GM18909 (cell line): ENCODE measurements at regions not wholly inside any gene's neighbourhood (a gene's known extent, or its start where the extent isn't known, plus 50 kb on each side); places are given as distances from the start of the nearest gene placed in this dataset.
A peak's percentile ranks its signal among the peaks of the same experiment; 100 is the strongest.

Experiments used
- ATAC-seq: cut with Tn5 transposase; IDR thresholded peaks from one replicate; pipeline ENCODE4 v1.9.1; 2021; ENCODE audit warnings: mild to moderate bottlenecking; ENCODE audit not compliant: unreplicated experiment, poor library complexity

DNA sequence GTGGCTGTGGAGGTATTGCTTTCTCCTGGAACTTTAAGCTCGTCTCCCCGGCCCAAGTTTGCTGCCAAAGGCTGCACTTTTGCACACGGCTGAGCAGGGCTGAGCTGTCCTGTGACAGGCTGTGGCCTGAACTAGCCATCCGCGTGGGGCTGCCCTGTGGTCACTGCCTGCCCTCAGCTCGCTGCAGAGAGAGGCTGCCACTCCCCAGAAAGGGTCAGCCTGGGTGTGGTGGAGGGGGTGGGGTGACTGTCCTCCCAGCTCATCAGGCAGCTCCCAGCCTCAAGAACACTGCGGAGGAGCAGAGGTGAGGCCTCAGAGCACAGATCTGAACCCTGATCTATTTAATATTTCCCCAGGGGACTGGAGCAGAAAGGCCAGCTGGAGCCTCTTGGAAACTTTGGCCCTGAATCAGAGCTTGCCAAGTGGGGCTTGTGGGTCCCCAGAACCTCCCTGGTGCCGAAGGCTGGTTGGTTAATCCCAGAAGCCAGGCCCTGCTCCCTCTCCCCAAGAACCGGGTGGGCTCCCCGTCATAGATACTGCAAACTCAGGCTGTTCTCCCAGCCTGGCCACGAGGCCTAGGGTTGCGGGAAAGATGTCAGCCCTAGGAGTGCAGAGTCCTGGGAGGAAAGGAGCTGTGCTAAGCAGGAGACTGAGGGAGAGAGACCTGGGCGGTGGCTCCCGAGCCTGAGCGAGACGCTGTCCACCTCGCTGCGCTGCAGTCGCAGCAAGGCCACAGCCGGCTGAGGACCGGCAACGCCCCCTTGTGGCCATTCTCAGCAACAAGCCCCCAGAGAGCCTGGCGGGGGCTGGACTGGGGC lies 125.1 kb upstream of the IPO9 start:
- ATAC-seq, result peak; percentile 55

DNA sequence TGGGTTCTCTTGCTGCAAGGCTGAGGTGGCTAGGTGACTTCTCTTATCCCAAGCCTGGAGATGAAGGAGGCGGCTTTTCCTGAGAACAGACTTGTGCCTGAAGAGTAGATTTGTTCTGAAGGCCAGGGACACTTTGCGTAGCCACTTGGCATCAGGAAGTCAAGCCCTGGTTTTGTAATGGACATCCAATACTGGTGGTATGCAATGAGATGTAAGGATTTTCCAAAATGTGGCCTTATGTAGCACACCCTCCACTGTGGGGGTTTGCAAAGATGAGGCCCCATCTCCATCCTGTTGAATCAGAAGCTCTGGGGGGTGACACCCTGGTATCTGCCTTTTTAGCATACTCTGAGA lies 124.5 kb upstream of the IPO9 start:
- no peak for ATAC-seq

DNA sequence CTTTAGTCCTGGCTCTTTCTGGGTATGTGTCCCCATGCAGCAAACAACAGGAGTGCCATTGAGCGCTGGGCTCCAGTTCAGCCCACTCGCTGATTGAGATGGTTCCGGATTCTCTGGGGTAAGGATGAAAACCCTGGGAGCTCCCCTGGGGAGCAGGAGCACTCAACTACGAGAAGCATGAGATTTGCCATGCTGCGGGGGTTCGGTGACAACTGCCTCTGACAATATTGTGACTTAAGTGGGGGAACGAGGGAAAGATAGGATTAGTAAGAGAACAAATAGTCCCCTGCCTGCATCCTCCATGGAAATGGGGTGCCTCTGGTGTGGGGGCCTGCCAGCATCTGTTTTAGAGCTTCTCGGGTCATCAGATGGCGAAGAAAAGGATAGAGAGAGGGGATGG lies 123.6 kb upstream of the IPO9 start:
- no peak for ATAC-seq

DNA sequence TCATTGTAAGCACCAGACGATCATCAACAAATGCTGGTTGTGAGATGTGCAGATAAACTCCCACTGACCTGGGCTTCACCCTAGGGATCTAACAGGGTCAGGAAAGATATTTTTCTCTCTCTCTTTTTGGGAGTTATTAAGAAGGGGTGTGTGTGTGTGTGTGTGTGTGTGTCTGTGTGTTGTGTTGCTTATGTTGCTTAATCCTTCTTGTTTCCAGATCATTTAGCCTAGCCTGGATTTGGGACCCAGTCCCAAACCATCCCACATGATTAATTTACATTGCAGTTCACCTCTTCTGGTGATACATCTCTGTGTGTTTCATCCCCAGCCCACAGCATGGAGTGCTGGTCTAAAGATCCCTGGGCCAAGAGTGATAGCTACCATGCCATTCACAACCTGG lies 122.8 kb upstream of the IPO9 start:
- no peak for ATAC-seq

DNA sequence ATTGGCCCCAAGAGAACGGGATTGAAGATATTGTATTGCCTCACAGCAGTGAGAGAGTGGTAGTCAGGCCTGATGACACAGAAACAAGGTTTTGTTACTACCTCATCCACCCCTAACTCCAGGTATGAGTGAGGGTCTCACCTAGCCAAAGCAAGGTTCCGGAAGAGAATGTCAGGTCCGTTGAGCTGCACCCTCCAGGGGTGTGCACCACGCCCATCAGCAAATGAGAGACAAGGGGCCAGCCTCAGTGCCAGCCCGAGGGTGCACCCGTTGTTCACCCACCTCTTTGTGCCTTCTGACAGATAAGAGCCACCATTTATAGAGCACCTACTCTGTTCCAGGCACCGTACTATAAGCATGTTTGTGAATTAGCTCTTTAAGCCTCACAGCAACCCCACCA lies 121.9 kb upstream of the IPO9 start:
- ATAC-seq, result no peak

DNA sequence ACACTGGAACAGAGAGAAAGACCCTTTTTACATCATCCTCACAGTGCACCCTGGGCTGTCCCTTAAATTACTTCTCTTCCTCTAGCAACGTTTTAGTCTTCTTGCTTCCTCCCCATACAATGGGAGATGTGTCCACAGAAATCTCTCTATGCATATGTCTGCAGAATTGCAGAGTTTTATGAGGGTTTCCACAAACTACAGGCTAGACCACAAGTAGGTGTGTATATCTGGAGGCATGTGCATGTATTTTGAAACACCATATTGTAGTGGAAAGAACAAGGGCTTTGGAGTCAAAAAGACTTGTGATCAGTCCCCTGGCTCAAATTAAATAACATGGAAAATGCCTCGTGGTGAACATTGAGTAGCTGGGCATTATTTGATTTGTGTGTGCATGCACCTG lies 121.3 kb upstream of the IPO9 start:
- ATAC-seq, result no peak

DNA sequence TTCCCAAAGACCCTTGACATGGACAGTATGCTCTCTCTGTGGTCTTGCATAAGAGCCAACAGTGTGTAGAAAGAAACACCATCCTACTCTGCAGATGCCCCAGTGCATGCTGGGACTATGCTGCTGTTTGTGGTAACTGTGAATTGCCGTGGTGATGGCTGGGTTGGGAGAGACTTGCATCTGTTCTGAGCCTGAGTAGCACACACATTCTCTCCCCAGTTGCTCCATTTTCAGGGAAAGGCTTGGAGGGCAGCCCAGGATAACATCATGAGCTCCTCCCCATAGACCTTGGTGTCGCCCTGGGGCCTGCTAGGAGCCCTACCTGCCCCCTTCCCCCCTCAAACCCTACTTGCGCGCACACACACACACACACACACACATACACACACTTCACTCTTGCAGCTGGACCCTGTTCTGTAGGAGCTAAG lies 120.9 kb upstream of the IPO9 start:
- ATAC-seq, result no peak

DNA sequence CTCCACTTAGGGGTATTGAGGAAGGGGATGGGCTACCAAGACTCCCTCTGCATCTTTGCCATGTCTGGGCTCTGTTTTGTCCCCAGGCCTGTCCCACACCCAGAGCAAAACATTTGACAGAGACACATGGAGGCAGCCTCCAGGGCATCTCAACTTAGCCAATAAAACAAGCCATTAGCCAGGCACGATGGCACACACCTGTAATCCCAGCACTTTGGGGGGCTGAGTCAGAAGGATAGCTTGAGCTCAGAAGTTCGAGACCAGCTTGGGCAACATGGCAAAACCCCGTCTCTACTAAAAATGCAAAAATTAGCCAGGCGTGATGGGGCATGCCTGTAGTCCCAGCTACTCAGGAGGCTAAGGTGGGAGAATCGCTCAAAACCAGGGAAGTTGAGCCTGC lies 120.3 kb upstream of the IPO9 start:
- no peak for ATAC-seq

DNA sequence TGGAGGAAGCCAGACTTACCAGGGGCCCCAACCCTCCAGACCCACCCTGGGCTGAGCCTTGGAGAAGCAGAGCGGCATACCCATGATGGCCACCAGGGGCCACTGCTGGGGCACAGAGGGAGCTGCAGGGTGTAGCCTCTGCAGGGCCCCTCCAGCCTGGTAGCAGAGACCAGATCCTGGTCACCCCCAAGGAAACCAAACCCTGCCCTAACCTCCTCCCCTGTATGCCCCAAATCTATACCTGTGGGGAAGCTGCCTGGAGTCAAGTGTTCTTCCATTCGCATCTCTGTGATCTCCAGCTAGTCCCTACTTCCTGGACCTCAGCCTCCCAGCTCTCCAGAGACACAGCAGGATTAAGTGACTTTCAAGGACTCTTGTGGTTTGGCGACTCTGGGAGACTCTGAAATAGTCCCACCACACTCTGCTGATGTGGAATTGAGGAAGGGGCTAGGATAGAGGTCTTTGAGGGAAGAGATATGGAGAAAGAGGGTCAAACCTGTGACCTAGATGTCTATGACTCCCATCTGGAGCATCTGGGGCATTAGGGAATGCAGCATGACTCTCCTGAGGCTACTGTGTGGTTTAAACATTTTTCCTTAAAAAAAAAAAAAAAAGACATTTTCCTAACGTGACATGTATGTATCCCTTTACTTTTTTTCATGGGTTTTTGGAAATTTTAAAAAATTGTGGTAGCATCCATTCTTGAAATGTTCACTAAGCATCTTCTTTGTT lies 119.2 kb upstream of the IPO9 start:
- ATAC-seq, result peak; percentile 74

DNA sequence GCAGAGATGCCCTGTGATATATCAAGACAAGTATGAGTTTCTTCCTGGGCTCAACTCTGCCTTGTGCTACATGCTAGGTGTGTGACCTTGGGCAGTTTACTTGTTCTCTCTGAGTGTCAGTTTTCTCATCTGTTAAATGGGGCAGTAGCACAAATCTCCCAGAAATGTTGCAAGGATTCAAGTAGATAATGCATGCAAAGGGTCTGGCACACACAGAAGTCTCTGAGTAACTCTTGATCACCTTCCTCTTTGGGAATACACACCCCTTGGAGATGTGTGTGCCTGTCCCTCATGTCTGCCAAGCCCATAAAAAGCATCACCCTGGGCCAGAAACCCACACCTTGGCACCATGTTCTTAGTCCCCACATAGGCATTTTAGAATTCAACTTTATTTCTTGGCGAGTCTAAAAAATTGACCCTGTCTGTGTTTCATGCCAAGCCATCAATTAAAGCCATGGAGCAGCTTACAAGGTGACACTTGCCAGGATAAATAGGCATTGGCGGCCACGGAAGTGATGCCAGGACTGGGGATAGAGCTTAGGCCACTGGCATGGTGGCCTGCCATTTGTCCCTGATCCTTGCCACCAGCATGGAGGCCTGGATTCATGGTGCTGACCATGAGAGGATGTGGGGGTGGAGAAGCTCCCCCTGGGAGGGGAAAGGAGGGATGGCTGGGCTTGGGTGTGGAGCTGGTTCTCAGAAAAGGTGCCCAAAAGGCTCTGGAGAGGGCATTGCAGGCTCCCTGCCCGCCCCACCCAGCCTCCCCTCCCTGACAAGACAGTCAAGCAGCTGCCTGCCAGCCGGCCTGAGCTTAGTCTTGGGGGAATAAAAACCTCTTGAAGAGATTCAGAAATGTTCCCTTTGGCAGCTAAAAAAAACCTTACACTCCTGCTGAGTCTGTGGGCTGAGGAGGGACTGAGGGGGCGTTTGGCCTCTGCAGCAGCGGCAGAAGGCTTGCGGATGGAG lies 118.0 kb upstream of the IPO9 start:
- ATAC-seq, result no peak

DNA sequence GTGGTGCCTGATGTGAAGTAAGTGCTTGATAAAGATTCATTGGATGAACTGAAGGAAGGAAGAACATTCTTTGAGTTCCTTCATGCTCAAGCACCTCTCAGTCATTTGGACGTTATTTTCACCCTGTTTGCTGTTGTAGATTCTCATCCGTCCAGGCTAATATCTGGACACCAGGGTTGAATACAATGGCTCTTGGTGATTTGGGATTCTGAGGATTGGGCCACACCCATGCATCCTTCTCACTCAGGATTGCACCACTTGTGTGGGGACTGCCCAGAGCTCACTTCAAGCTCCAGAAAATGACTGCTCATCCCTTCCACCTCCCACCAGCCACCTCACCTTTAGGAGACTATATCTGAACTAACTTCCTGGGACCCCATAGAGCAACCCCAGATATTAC lies 117.1 kb upstream of the IPO9 start:
- ATAC-seq, result no peak

DNA sequence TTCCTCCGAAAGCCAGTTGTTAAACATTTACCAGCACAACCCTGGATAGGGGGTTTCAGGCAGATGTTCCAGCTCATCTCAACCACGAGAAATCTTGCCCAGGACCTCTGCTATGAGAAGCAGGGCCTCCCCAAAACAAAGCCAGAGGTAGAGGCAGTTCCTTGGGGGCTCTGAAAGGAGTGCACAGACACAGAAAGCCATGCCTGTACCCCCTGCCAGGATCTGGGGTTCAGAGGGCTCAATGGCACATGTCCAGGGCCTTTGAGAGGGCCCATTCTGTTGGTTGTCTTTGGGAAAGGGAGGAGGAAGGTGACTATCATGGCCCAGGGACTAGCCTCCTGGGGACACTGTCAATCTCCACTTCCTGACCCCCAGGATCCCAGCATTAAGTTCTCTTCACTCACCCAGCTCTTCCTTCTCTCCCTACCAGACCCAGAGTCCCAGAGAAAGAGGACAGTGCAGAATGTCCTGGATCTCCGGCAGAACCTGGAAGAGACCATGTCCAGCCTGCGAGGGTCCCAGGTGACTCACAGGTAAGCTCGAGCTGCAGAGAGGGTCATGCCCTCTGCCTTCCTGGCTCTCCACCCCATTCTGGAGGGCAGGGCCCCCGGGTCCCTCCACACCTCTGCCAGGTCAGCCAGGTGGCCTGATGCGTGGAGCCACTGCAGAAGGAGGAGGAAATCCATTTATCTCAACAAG lies 116.4 kb upstream of the IPO9 start:
- ATAC-seq, result no peak

DNA sequence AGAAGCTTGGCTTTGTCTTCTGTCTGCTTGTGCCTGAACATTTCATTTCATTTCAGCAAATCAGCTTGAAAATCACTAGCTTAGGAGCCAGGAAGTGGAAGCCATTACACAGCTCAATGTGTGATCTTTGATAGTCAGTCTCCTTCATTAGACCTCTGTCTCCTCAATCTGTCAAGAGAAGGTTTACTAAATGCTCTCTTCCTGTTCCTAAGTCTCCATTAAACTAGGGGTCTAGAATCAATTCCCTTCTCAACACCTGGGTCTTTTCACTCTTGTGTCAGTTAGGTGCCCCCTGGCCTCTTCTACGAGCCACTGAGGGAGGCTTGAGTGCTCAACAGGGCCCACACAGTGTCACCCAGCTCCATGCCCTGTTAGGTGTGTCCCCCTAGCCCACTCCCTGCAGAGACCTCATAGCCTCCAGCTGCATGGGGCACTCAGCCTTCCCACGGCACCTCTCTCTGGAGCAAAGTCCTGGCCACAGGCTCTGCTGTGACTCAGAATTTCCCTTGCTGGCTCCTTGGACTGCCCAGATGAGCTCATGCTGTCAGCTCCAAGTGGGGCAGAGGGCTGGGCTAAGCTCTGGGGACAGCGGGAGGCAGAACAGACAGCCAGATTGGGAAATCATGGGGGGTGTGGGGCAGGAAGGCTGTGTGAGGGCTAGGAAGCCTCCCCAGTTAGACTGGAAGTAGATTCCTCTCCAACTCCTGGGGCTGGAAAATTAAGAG lies 115.7 kb upstream of the IPO9 start:
- ATAC-seq, result no peak

DNA sequence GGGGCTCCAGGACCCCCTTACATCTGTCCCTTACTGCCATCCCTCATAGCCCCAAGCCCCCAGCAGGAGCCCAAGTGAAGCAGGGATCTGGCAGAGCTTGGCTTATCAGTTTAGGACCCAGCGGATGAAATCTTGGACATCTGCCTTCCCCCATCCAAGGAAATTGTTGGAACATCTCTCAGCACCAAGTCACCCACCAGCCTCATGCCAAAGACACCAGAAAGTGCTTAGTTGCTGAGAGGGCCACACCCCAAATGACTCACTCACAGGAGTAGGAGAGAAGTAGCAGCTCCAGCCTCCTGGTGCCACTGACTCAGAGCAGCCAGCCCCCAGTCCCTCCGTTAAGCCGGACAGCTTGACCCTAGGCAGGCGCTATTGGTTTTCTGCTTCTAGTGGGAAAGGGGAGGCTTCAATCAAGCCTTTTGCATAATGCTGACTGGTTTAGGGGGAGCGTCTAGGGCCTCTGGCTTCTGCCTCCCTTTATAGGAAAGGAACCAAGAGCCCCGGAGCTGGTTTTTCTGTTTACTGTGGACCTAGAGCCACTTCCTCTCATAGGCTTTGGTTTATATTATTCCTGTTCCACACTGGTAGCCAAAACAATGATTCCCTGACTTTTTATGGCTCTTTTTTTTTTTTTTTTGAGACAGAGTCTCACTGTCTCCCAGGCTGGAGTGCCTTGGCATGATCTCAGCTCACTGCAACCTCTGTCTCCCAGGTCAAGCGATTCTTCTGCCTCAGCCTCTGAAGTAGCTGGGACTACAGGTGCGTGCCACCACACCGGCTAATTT lies 114.2 kb upstream of the IPO9 start:
- ATAC-seq, result no peak

DNA sequence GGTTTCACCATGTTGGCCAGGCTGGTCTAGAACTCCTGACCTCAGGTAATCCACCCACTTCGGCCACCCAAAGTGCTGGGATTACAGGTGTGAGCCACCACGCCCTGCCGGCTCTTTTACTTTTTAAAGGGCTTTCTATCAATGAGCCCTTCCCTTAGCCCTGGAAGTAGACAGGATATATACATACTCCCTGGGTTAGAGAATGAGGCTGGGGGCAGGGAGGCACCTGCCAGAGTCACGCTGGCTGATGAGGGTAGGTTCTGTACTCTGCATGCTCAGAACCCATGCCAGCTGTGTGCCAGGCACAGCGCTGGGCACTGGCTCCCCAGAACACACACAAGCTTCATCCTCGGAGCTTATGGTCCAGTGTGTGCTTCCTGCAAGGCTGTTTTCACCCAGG lies 113.6 kb upstream of the IPO9 start:
- ATAC-seq, result no peak

DNA sequence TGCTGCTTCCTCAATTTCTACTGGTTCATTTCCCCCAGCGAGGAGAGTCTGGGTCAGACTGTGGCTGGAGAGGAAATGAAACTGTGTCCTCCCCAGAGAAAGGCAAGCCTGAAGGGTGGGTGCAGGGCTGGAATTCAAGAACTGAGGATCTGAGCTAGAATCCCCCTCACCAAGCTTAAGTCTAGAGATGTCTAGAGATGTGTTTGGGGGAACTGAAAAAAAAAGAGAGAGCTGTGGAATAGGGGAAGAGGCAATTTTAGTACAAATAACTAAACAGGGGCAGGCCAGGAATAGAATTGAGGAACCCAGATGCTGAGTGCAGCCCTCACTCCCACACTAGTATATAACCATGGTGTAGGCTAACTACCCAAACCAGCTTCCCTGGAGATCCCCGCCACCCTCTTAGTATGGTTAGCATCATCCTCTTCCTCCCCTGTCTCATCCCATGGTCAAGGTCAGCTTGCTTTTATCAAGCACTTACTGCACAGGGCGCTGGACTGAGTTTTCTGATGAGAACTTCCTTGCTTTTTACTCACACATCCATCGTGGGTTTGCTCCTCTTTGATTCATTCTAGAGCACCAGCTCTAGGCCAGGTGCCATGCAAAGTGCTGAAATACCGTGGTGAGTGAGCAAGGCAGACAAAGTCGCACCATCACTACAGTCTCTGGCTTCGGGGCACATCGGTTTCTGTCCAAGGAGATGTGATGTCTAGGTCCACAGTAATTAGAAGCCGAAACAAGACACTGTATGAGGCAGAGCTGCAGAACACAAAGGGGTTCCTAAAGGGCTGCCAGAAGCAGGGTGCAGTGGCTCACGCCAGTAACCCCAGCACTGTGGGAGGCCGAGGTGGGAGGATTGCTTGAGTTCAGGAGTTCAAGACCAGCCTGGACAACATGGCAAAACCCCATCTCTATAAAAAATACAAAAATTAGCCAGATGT lies 112.9 kb upstream of the IPO9 start:
- no peak for ATAC-seq

DNA sequence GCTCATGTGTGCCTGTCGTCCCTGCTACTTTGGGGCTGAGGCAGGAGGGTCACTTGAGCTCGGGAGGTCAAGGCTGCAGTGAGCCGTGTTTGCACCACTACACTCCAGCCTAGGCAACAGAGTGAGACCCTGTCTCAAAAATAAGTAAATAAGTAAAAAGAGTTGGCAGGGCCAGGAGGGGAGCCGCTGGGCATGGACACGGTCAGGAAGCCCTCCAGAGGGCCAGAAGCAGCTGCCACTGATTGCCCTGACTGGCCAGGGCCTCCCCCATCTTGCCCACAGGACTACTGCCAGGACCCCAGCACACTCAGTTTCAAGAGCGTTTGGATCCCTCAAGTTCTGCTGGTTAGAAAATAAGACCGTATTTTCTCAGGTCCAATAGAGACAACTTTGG lies 112.2 kb upstream of the IPO9 start:
- no peak for ATAC-seq

DNA sequence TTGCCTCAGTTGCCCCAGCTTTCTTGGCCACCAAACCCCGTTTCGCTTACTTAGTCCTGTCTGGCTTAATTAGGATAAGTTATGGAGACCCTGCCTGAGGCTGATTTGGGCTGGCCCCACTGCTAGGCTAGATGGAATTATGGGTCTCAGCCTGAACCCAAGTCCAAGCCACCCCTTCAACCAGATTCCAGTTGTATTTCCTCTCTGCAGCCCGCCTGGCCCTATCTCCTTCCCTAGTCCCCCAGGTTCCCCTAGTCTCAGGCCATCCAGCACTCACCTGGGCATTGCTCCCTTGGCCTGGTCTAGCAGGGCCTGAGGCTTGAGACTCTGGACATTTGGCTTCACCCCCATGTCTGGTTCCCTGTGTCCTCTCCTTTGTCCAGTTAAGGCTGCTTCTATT lies 111.7 kb upstream of the IPO9 start:
- no peak for ATAC-seq
